IPS-20b (cell line): ENCODE measurements at regions not wholly inside any gene's neighbourhood (a gene's known extent, or its start where the extent isn't known, plus 50 kb on each side); places are given as distances from the start of the nearest gene placed in this dataset.
"Not testable (repeated sequence)": the region's sequence is repeated elsewhere in the genome, so short reads cannot be mapped to it uniquely, and the experiment has no call there.

ENCODE experiments used
- H3K27ac ChIP-seq: one replicate; pipeline ENCODE4 v1.5.1; 2013; ENCODE audit warnings: low read length
- H3K27me3 ChIP-seq: 2 replicates; pipeline ENCODE4 v1.6.1; 2013; ENCODE audit warnings: mild to moderate bottlenecking, low read length, inconsistent platforms; ENCODE audit not compliant: insufficient read depth
- H3K36me3 ChIP-seq: 2 replicates; pipeline ENCODE4 v1.6.1; 2013; ENCODE audit warnings: low read depth, mild to moderate bottlenecking, inconsistent platforms, low read length, moderate library complexity; ENCODE audit not compliant: insufficient read depth
- H3K4me1 ChIP-seq: 2 replicates; pipeline ENCODE4 v1.6.1; 2013; ENCODE audit warnings: mild to moderate bottlenecking, control low read depth, inconsistent platforms, low read length, moderate library complexity; ENCODE audit not compliant: insufficient read depth
- H3K4me3 ChIP-seq: 2 replicates; pipeline ENCODE4 v1.5.1; 2013; ENCODE audit warnings: mild to moderate bottlenecking, low read length, inconsistent platforms
- H3K9ac ChIP-seq: 2 replicates; pipeline ENCODE4 v1.6.1; 2013; ENCODE audit warnings: low read depth, mild to moderate bottlenecking, inconsistent platforms, low read length, moderate library complexity
- H3K9me3 ChIP-seq: 2 replicates; pipeline ENCODE4 v1.6.1; 2013; ENCODE audit warnings: mild to moderate bottlenecking, low read depth, low read length, inconsistent platforms; ENCODE audit not compliant: insufficient read depth

GRCh38 chr16:60647388-60647787, 1388.8 kb downstream of the CDH8 start:
- not testable (repeated sequence) for H3K27ac ChIP-seq

GRCh38 chr16:60646631-60647030, 1389.6 kb downstream of the CDH8 start:
- no peaks in the 10 kb centered on the region; the same call in 1 of the 2 replicates for H3K4me1 ChIP-seq
- H3K9ac ChIP-seq, result no peak overlapping the region
- no peak overlapping the region for H3K27ac ChIP-seq
- H3K27me3 ChIP-seq, result no peaks in the 10 kb centered on the region
- H3K9me3 ChIP-seq, result no peaks in the 10 kb centered on the region
- H3K4me3 ChIP-seq, result no peak overlapping the region
- no peaks in the 10 kb centered on the region for H3K36me3 ChIP-seq

More at GRCh38 chr16:60647388-60647787, 1388.8 kb downstream of the CDH8 start:
- not testable (repeated sequence) for H3K9me3 ChIP-seq, H3K4me3 ChIP-seq, H3K36me3 ChIP-seq, H3K9ac ChIP-seq, H3K27me3 ChIP-seq, H3K4me1 ChIP-seq

GRCh38 chr16:60645541-60645940, 1390.7 kb downstream of the CDH8 start:
- Histone ChIP-seq H3K4me3 (peak overlapping the region; percentile 24; the same call in 1 of the 2 replicates), H3K27ac (no peak overlapping the region), H3K36me3 (no peaks in the 10 kb centered on the region), H3K4me1 (no peaks in the 10 kb centered on the region; the same call in 1 of the 2 replicates), H3K9ac (no peak overlapping the region), H3K9me3 (no peaks in the 10 kb centered on the region), H3K27me3 (no peaks in the 10 kb centered on the region)

- no peak overlapping the region for H3K4me3 ChIP-seq
- H3K27ac ChIP-seq, result no peak overlapping the region
- H3K36me3 ChIP-seq, result no peaks in the 10 kb centered on the region
- H3K9ac ChIP-seq, result no peak overlapping the region
- H3K27me3 ChIP-seq, result no peaks in the 10 kb centered on the region
- H3K4me1 ChIP-seq, result no peaks in the 10 kb centered on the region; the same call in 1 of the 2 replicates
- H3K9me3 ChIP-seq, result no peaks in the 10 kb centered on the region
These were observed 1393.3 kb downstream of the CDH8 start for GRCh38 chr16:60642956-60643355.

- Histone ChIP-seq H3K9me3 (no peaks in the 10 kb centered on the region), H3K36me3 (no peaks in the 10 kb centered on the region), H3K4me3 (no peak overlapping the region), H3K27me3 (no peaks in the 10 kb centered on the region), H3K4me1 (no peaks in the 10 kb centered on the region; the same call in 1 of the 2 replicates), H3K27ac (no peak overlapping the region), H3K9ac (no peak overlapping the region)
These were observed 1395.1 kb downstream of the CDH8 start for GRCh38 chr16:60641067-60641665.

- H3K9me3 ChIP-seq, result no peaks in the 10 kb centered on the region
- no peaks in the 10 kb centered on the region for H3K27me3 ChIP-seq
- no peak overlapping the region for H3K4me3 ChIP-seq
- H3K4me1 ChIP-seq, result peaks cover 9% of the 10 kb centered on the region
- no peak overlapping the region for H3K9ac ChIP-seq
- H3K27ac ChIP-seq, result no peak overlapping the region
- no peaks in the 10 kb centered on the region for H3K36me3 ChIP-seq
These were observed 1396.2 kb downstream of the CDH8 start for GRCh38 chr16:60640038-60640437.

GRCh38 chr16:60636636-60637035, 1399.6 kb downstream of the CDH8 start:
- H3K27ac ChIP-seq, H3K27me3 ChIP-seq: not testable (repeated sequence)

GRCh38 chr16:60636117-60636516, 1400.1 kb downstream of the CDH8 start:
- Histone ChIP-seq H3K4me1 (peaks cover 9% of the 10 kb centered on the region), H3K36me3 (no peaks in the 10 kb centered on the region), H3K9me3 (peaks cover 5% of the 10 kb centered on the region; the same call in 1 of the 2 replicates), H3K27ac (no peak overlapping the region), H3K9ac (no peak overlapping the region), H3K27me3 (no peaks in the 10 kb centered on the region), H3K4me3 (no peak overlapping the region)

More at GRCh38 chr16:60636636-60637035, 1399.6 kb downstream of the CDH8 start:
- H3K4me3 ChIP-seq, H3K9me3 ChIP-seq, H3K9ac ChIP-seq, H3K36me3 ChIP-seq, H3K4me1 ChIP-seq: not testable (repeated sequence)

GRCh38 chr16:60635548-60635947, 1400.7 kb downstream of the CDH8 start:
- Histone ChIP-seq H3K9ac (no peak overlapping the region), H3K27ac (no peak overlapping the region), H3K9me3 (peaks cover 5% of the 10 kb centered on the region; the same call in 1 of the 2 replicates), H3K4me1 (peaks cover 9% of the 10 kb centered on the region), H3K36me3 (no peaks in the 10 kb centered on the region), H3K27me3 (no peaks in the 10 kb centered on the region), H3K4me3 (no peak overlapping the region)

- H3K9me3 ChIP-seq, result no peaks in the 10 kb centered on the region
- no peak overlapping the region for H3K4me3 ChIP-seq
- peaks cover 6% of the 10 kb centered on the region; the same call in 1 of the 2 replicates for H3K4me1 ChIP-seq
- H3K27me3 ChIP-seq, result no peaks in the 10 kb centered on the region
- no peak overlapping the region for H3K9ac ChIP-seq
- no peaks in the 10 kb centered on the region for H3K36me3 ChIP-seq
- H3K27ac ChIP-seq, result no peak overlapping the region
These were observed 1424.4 kb downstream of the CDH8 start for GRCh38 chr16:60611844-60612243.

GRCh38 chr16:60608971-60609370, 1427.3 kb downstream of the CDH8 start:
- no peak overlapping the region for H3K27ac ChIP-seq
- no peaks in the 10 kb centered on the region for H3K4me1 ChIP-seq
- H3K4me3 ChIP-seq, result no peak overlapping the region
- no peaks in the 10 kb centered on the region for H3K36me3 ChIP-seq
- no peak overlapping the region for H3K9ac ChIP-seq
- no peaks in the 10 kb centered on the region for H3K27me3 ChIP-seq
- H3K9me3 ChIP-seq, result no peaks in the 10 kb centered on the region

- H3K9ac ChIP-seq, H3K27ac ChIP-seq, H3K27me3 ChIP-seq, H3K36me3 ChIP-seq, H3K4me3 ChIP-seq, H3K4me1 ChIP-seq, H3K9me3 ChIP-seq: not testable (repeated sequence)
These were observed 1430.6 kb downstream of the CDH8 start for GRCh38 chr16:60605652-60606051.
